GM12874 (cell line): ENCODE measurements at regions not wholly inside any gene's neighbourhood (a gene's known extent, or its start where the extent isn't known, plus 50 kb on each side); places are given as distances from the start of the nearest gene placed in this dataset.

ENCODE experiments used
- TF ChIP-seq, protein P1 (sequence below): IDR thresholded peaks from 2 replicates; pipeline ENCODE4 v1.5.1; 2011; ENCODE audit warnings: low read depth, mild to moderate bottlenecking, control low read depth, low read length, moderate library complexity; ENCODE audit not compliant: insufficient read depth

DNA sequence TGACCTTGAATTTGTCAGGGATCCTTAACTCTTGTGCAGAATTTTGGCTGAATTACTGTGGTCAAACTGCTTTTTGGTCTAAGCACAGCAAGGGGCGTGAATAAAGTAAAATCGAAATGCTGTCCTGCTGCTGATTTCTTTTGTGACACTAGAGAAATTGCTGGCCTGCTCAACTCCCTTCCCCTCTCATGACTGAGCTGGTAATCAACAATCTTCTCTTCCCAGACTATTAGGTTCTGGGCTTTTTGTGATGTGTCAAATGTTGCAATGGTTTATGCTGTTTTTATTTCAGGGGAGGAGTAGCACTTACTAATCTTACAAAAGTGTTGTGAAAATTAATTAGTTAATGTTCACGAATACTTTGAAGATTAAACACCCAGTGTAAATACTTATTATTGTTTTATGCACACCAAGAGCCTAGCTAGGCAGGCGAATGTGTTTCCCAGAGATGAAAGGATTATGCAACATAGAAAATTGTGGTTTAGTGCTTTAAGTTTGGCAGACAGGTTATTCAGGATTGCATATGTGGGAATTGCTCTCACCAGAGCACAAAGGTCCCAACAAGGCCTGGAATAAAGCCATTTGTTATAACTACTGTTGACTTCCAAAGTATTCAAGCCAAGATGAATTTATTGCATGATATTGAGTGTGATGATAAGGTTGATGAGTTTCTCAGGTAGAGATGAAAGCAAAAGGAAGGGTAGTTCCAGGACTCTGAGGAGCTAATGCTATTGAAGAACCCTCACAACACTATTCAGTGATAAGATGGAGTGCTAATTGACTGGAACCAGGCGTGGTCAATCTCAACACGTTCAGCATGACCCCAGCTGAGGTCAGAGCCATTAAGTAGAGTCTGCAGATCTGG is 280.7 kb upstream of the ZNF608 start:
- TF ChIP-seq, protein P1, sequence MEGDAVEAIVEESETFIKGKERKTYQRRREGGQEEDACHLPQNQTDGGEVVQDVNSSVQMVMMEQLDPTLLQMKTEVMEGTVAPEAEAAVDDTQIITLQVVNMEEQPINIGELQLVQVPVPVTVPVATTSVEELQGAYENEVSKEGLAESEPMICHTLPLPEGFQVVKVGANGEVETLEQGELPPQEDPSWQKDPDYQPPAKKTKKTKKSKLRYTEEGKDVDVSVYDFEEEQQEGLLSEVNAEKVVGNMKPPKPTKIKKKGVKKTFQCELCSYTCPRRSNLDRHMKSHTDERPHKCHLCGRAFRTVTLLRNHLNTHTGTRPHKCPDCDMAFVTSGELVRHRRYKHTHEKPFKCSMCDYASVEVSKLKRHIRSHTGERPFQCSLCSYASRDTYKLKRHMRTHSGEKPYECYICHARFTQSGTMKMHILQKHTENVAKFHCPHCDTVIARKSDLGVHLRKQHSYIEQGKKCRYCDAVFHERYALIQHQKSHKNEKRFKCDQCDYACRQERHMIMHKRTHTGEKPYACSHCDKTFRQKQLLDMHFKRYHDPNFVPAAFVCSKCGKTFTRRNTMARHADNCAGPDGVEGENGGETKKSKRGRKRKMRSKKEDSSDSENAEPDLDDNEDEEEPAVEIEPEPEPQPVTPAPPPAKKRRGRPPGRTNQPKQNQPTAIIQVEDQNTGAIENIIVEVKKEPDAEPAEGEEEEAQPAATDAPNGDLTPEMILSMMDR = no peak

DNA sequence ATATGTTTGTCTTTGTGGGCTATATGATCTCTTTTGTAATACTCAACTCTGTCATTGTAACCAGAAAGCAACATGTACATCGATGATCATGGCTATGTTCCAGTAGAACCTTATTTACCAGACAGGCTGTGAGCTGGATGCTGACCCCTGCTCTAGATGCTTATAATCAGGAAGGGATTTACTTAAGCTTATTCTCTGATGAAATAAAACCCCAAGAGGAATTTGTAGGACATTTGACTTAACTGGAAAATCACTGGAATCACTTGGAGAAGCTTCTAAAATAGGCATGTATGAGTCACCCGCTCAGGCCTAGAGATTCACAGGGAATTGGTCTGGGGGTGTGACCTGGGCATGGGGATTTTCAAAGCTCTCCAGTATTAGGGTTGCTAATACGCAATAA is 285.8 kb upstream of the ZNF608 start:
- TF ChIP-seq, protein P1 = no peak

DNA sequence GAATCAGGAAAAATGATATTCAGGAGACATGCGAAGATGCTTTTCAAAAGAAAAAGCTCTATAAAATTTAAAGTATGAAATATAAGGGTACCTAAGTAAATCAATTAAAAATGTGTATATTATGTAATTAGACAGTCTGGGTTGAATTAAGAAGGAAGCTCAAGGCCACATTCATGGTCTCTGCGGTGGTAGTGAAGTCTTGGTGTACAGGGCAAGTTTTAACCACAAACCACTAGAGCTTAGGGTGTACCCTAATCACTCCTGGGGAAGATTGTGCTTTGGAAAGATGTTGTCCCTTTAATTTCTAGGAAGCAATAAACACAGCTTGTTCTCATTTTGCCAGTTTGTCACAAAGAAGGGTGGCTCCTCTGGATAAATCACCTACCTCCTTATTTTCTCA is 287.2 kb upstream of the ZNF608 start:
- TF ChIP-seq, protein P1 = no peak

GRCh38 chr5:125034331-125034730 is 287.9 kb upstream of the ZNF608 start:
- TF ChIP-seq, protein P1 = no peak

- TF ChIP-seq, protein P1 = no peak
Observed at GRCh38 chr5:125036494-125036893, 290.1 kb upstream of the ZNF608 start.

DNA sequence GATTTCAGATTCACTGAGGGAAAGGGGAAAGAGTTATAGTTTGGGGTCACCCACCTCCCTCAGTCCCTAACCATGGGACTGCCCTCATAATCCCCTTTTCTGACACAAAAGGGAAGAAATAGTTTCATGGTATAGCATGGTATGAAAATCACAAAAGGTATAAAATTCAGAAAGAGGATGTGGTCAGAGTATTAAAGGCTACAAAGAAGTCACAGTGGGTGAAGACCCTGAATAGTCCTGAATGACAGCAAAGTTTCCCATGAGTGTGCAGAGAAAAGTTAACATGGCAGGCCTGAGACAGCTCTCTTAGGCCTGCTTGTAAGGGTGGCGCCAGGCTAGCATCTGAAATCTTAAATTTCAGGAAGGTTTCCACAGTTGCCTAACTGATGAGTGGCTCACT is 290.6 kb upstream of the ZNF608 start:
- TF ChIP-seq, protein P1 = no peak

DNA sequence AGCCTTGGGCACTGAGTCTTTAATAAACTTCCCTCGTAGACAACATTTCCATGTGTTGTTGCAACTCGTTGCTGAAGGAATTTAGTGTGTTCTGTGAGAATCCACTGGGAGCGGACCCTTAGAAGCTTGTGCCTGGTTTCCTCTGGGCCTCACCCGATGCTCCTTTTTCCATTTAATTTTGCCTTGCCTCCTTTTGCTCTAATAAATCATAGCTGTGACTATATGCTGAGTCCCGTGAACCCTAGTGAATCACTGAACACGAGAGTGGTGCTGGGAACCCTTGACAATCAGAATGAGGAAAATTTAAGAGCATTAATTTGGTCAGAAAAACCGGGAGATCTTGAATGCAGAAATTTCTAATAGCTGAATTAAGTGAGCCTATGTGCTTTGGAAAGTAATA is 291.1 kb upstream of the ZNF608 start:
- TF ChIP-seq, protein P1 = no peak
